ENCODE measurements at regions not wholly inside any gene's neighbourhood (a gene's known extent, or its start where the extent isn't known, plus 50 kb on each side); places are given as distances from the start of the nearest gene placed in this dataset.

- no peak overlapping the region for H3K18ac ChIP-seq (ENCODE audit: insufficient read length, low read depth, low read length)
- TF ChIP-seq CTCF (conservative IDR thresholded peaks at IDR 0.05) = no peak
- no peaks in the 10 kb centered on the region for H3K79me2 ChIP-seq (ENCODE audit: insufficient read depth, low read length)
- H2BK120ac ChIP-seq (ENCODE audit: low read depth, low read length, poor library complexity, severe bottlenecking) = no peak overlapping the region
- no peak overlapping the region for H4K8ac ChIP-seq (replicated peaks; ENCODE audit: insufficient read length, low read depth, low read length)
- H2BK20ac ChIP-seq (ENCODE audit: low read depth, low read length, poor library complexity, severe bottlenecking) = no peak overlapping the region
- H3K27me3 Mint-ChIP-seq (ENCODE audit: low read depth) = no peaks in the 10 kb centered on the region
- H2BK15ac ChIP-seq (ENCODE audit: low read depth, low read length) = no peak overlapping the region
- no peak overlapping the region for H2BK12ac ChIP-seq (ENCODE audit: insufficient read length, low read depth, low read length)
- H3K4me1 ChIP-seq (ENCODE audit: insufficient read depth, low read length) = no peaks in the 10 kb centered on the region; the same call in 1 of the 2 replicates
- no peak overlapping the region for H3K4me2 ChIP-seq (ENCODE audit: insufficient read depth, insufficient read length, low read length)
- peaks cover 11 to 17% of the 10 kb centered on the region in 2 experiments for H3K4me1 Mint-ChIP-seq
- H3K27ac ChIP-seq (ENCODE audit: insufficient read length, low read depth, low read length) = no peak overlapping the region
- H3K79me1 ChIP-seq (ENCODE audit: insufficient read depth, low read depth, low read length, poor library complexity, severe bottlenecking) = no peaks in the 10 kb centered on the region
- H2BK5ac ChIP-seq (ENCODE audit: insufficient read length, low read length) = no peak overlapping the region
- no peak for DNase-seq
- no peak overlapping the region for H4K91ac ChIP-seq (ENCODE audit: insufficient read length, low read depth, low read length)
- no peaks in the 10 kb centered on the region for H3K23me2 ChIP-seq (ENCODE audit: insufficient read length, low read depth, low read length, poor library complexity, severe bottlenecking)
- no peak overlapping the region for H2AFZ ChIP-seq (ENCODE audit: low read length)
- H3K23ac ChIP-seq (ENCODE audit: insufficient read length, low read depth, low read length) = no peak overlapping the region
- H3K4me3 Mint-ChIP-seq = no peak overlapping the region
- no peaks in the 10 kb centered on the region; a peak in 1 of 7 replicates for H3K36me3 Mint-ChIP-seq (ENCODE audit: insufficient read depth in 1 of 3, low read depth in 3 of 3)
- no peaks in the 10 kb centered on the region for H3K27me3 ChIP-seq (ENCODE audit: insufficient read depth, low read length)
- H2AK5ac ChIP-seq (ENCODE audit: insufficient read length, low read length) = no peak overlapping the region
- no peaks in the 10 kb centered on the region for H3K9me3 ChIP-seq (ENCODE audit: control insufficient read depth, low read depth, low read length)
- H3K14ac ChIP-seq (ENCODE audit: insufficient read depth, low read length) = no peak overlapping the region
- no peak overlapping the region for H3K27ac Mint-ChIP-seq
- H4K5ac ChIP-seq (ENCODE audit: insufficient read length, low read depth, low read length) = no peak overlapping the region
- no peak overlapping the region for H3K4ac ChIP-seq (ENCODE audit: low read depth, low read length)
- H3K56ac ChIP-seq (ENCODE audit: insufficient read length, low read depth, low read length) = no peak overlapping the region
- H4K20me1 ChIP-seq (ENCODE audit: control insufficient read depth, insufficient read depth, insufficient read length) = no peaks in the 10 kb centered on the region
- no peaks in the 10 kb centered on the region for H3K9me3 Mint-ChIP-seq
- no peak overlapping the region for H3K9ac ChIP-seq (ENCODE audit: extremely low read depth, insufficient read length, low read length)
- H3T11ph ChIP-seq (ENCODE audit: low read length) = no peak overlapping the region
- WGBS (ENCODE audit: extremely low coverage, insufficient read length, low lambda C conversion rate) = no CpG with 5 or more reads among the region's 7 CpGs
These were observed 249.8 kb downstream of the SETD4 start for GRCh38 chr21:35810431-35810970.

Data from H9 (cell line).